ENCODE measurements at regions not wholly inside any gene's neighbourhood (a gene's known extent, or its start where the extent isn't known, plus 50 kb on each side); places are given as distances from the start of the nearest gene placed in this dataset.
"Not testable (repeated sequence)": the region's sequence is repeated elsewhere in the genome, so short reads cannot be mapped to it uniquely, and the experiment has no call there.

DNA sequence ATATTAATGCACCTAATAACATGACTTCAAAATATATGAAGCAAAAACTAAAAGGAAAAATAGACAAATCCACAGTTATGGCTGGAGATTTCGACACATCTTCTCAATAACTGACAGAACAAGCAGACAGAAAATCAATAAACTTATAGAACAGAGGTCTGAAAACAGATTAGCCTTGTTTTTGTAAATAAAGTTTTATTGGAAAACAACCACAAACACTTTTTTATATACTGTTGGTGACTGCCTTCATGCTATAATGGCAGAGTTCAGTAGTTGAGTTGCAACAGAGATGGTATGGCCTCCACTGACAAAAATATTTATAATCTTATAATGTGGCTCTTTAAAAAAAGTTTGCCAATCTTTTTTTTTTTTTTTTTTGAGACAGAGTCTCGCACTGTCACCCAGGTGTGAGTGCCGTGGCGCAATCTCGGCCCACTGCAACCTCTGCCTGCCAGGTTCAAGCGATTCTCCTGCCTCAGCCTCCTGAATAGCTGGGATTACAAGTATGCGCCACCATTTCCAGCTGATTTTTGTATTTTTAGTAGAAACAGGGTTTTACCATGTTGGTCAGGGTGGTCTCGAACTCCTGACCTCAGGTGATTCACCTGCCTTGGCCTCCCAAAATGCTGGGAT lies 52.2 kb upstream of the GATA2 start:
- TF ChIP-seq, protein P1, sequence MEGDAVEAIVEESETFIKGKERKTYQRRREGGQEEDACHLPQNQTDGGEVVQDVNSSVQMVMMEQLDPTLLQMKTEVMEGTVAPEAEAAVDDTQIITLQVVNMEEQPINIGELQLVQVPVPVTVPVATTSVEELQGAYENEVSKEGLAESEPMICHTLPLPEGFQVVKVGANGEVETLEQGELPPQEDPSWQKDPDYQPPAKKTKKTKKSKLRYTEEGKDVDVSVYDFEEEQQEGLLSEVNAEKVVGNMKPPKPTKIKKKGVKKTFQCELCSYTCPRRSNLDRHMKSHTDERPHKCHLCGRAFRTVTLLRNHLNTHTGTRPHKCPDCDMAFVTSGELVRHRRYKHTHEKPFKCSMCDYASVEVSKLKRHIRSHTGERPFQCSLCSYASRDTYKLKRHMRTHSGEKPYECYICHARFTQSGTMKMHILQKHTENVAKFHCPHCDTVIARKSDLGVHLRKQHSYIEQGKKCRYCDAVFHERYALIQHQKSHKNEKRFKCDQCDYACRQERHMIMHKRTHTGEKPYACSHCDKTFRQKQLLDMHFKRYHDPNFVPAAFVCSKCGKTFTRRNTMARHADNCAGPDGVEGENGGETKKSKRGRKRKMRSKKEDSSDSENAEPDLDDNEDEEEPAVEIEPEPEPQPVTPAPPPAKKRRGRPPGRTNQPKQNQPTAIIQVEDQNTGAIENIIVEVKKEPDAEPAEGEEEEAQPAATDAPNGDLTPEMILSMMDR (IDR thresholded peaks at IDR 0.05) = no peak
- Histone ChIP-seq H3K9me3 (peaks cover 4% of the 10 kb centered on the region), H3K4me1 (ENCODE audit: low read depth) (no peaks in the 10 kb centered on the region), H3K4me3 (no peak overlapping the region), H3K36me3 (ENCODE audit: low read depth) (no peaks in the 10 kb centered on the region)
- intact Hi-C loops (cut with DNase I, micrococcal nuclease) = no loop called here
- ATAC-seq (no peak), DNase-seq (no peak)

DNA sequence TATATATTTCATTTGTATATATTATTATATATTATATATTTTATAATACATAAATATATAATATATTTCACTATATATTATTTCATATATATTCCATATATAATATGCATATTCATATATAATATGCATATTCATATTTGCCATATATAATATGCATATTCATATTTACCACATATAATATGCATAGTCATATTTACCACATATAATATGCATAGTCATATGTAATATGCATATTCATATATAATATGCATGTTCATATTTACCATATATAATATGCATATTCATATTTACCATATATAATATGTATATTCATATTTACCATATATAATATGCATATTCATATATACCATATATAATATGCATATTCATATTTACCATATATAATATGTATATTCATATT lies 51.2 kb upstream of the GATA2 start:
- Histone ChIP-seq H3K36me3 (ENCODE audit: low read depth) (no peaks in the 10 kb centered on the region), H3K4me1 (ENCODE audit: low read depth) (no peaks in the 10 kb centered on the region), H3K4me3 (no peak overlapping the region), H3K9me3 (peaks cover 4% of the 10 kb centered on the region)
- no peak for ATAC-seq
- TF ChIP-seq, protein P1 (IDR thresholded peaks at IDR 0.05) = no peak
- intact Hi-C loops (cut with DNase I, micrococcal nuclease) = no loop called here
- no peak for DNase-seq

DNA sequence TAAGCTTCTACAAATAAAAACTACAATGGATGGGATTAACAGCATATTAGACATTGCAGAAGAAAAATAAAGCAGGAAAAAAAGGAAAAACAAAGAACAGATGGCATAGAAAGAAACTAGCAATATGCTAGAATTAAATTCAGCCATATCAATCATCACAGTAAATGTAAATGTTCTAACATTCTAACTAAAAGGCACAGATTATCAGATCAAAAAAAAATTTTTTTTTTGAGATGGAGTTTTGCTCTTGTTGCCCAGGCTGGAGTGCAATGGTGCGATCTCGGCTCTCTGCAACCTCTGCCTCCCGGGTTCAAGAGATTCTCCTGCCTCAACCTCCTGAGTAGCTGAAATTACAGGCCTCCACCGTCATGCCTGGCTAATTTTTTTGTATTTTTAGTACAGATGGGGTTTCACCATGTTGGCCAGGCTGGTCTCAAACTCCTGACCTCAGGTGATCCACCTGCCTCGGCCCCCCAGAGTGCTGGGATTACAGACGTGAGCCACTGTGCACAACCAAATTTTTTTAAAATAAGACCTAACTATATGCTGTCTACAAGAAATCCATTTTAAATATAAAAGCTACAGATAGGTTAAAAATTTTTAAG lies 50.7 kb upstream of the GATA2 start:
- ATAC-seq; H3K4me1 ChIP-seq (ENCODE audit: low read depth); H3K36me3 ChIP-seq (ENCODE audit: low read depth); H3K4me3 ChIP-seq; DNase-seq; intact Hi-C loops (cut with DNase I, micrococcal nuclease); H3K9me3 ChIP-seq: not testable (repeated sequence)

All from mucosa of descending colon (tissue), 3 donors.